ENCODE measurements at regions not wholly inside any gene's neighbourhood (a gene's known extent, or its start where the extent isn't known, plus 50 kb on each side); places are given as distances from the start of the nearest gene placed in this dataset.

DNA sequence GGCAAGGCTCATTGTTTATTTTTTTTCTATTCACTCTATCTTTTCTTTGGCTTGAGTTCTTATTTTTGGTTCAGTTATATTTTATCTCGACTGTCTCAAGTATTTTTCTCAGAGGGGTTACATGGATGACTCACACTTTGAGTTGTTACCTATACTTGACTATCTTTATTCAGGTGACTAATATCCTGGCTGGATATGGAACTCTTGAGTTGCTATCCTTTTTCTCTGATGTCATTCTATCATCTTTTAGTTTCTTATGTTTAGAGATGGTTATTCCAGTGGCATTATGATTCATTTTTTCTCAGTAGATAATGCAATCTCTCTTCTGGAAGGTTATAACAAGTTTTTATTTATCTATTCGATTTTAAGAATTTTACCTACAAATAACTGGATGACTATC lies 117.9 kb downstream of the COX18 start:
- TF ChIP-seq CTCF (IDR thresholded peaks at IDR 0.05) = no peak
- no peak for TF ChIP-seq EZH2 (IDR thresholded peaks at IDR 0.05)
- no peak for TF ChIP-seq EZH2phosphoT487 (IDR thresholded peaks at IDR 0.05)
